NCI-H526 treated with DMSO at 0.1 percent for 48 hours (cell line): ENCODE measurements at regions not wholly inside any gene's neighbourhood (a gene's known extent, or its start where the extent isn't known, plus 50 kb on each side); places are given as distances from the start of the nearest gene placed in this dataset.

Experiments
- DNase-seq: peaks from one replicate; lab custom pipeline; 2025; lab: John Stamatoyannopoulos, UW

- no peak for DNase-seq
These were observed 160.0 kb downstream of the NDUFA10 start for GRCh38 chr2:239865059-239865639.

- no peak for DNase-seq
These were observed 160.7 kb downstream of the NDUFA10 start for GRCh38 chr2:239864247-239865058.

GRCh38 chr2:239862613-239863012, 162.5 kb downstream of the NDUFA10 start:
- no peak for DNase-seq

DNA sequence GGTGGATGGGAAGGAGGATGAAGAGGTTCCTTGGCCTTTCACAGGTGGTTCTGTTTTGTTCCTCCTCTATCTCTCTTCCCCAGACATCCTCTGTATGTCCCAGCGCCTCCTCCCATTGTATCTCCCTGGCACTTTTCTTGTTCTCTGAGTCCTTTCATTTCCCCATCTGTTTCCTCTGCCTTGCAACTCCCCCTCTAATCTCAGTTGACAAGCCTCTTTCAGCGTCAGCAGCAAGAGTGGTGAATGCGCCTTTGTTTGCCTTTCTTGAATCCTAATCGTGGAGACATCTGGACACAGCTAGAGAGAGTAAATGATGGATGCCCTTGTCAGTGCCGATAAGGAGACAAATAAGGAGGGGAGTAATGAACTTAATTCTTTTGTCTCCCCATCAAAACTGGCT, 167.0 kb downstream of the NDUFA10 start:
- DNase-seq, result no peak

DNA sequence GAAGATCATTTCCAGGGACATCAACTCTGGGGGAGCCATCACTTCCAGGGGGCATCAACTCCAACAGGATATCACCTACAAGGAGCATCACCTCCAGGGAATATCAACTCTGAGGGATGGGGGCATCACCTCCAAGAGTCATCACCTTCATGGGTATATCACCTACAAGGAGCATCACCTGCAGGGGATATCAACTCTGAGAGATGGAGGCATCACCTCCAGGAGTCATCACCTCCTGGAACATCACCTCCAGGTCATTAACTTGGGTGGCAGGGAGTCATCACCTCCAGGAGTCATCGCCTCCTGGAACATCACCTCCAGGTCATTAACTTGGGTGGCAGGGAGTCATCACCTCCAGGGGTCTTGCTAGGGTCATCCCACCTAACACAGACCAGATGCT, 167.6 kb downstream of the NDUFA10 start:
- no peak for DNase-seq

GRCh38 chr2:239856620-239857285, 168.4 kb downstream of the NDUFA10 start:
- no peak for DNase-seq

DNA sequence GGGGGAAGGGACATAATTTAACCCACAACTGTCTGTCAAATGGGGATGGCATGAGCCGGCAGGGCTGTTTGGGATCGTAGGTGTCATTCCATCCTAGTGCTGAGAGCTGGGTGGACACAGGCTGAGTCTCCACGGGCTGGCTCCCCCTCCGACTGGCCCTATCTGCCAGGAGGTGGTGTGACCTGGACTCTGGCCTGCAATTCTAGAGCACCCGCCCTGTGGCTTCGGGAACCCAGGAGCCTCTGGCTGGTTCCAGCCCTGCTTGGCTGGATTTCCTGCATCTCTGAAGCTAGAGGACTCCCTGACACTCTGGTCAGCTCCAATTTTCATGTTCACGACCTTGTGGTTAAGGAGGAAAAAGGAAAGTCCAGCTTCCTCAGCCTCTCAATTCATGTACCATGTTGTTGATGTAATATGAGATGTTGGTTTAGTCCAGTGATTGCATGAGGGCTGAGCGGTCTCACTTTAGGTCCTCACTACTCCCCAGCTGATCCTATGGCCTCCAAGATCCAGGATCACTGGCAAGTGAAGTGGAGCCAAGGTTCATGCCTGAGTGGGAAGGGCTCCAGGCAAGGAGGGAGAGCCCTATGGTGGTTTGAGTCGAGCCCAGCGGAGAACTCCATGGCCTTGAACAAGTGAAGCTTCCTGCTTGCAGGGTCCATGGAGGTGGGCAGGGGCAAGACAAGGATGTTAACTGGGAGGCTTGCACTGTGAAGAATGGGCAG, 169.1 kb downstream of the NDUFA10 start:
- DNase-seq, result no peak

GRCh38 chr2:239854596-239854995, 170.5 kb downstream of the NDUFA10 start:
- DNase-seq, result no peak

- DNase-seq, result no peak
These were observed 171.3 kb downstream of the NDUFA10 start for GRCh38 chr2:239853706-239854327.

DNA sequence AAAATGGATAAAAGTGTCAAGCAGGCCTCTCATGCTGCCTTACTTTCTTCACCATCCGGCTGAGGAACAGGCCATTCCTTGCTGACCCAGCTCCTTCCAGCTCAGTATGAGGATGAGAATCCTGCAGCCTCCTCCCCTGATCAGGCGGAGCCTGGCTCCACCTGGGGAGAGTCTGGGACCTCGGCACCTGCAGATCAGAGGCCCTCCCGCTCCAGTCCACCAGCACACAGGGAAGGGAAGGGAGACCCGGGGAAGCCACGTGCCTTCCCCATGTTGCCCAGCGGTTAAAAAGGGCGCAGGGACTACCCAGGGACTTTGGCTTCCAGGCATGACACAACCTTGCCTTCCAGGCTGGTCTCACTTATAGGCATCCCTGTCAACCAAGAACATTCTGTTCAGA, 172.0 kb downstream of the NDUFA10 start:
- no peak for DNase-seq

DNA sequence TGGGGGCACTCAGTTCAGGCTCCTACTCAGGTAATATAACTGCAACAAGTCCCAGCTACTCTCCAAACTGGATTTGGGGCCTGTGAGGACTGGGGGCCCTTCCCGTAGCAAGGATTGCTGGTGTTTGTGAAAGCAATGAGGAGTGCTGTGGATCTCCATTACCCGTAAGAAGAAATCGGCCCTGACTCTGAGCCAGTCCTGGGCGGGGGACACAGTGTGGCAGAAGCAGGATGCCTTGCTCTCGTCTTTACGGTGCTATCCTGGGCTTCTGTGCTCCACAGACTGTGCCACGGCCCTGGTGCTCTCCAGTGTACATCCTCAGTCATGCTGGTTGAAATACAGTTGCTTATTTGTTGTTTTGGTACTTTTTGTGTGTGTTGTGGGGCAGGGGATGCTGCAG, 172.9 kb downstream of the NDUFA10 start:
- DNase-seq, result no peak

DNA sequence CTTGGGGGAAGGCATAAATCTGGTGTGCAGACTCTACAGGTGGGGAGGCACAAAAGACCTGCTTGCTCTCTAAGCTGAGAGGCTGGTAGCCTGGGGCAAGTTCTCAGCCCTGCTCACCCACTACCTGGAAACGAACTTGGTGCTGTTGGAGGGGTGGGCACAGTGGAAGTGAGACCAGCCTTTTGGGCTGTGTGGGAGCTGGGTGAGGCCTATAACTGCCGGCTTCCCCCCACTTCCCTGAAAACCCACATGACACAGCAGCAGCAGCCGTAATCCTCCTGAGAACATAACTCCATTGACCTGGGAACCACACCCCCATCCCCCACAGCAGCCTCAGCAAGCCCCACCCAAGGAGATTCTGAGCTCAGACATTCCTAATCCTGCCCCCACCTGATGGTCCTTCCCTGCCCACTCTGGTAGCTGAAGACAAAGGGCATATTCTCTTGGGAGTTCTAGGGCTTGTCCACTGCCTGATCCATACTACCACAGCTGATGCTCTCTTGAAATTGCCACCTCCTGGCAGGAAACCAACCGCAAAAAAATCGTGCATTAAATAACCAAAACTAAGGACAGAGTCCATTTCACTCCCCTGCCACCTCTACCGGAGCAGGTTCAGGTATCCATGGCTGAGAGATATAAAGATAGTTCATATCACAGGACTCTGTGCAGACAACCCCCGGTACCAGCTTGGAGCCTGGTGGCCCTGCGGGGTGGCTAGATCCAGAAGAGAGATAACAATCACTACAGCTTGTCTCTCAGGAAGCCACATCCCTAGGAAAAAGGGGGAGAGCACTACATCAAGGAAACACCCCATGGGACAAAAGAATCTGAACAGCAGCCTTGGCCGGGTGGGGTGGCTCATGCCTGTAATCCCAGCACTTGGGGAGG, 178.1 kb downstream of the NDUFA10 start:
- no peak for DNase-seq

GRCh38 chr2:239845968-239846367, 179.2 kb downstream of the NDUFA10 start:
- no peak for DNase-seq

GRCh38 chr2:239839306-239839705, 185.8 kb downstream of the NDUFA10 start:
- no peak for DNase-seq

DNA sequence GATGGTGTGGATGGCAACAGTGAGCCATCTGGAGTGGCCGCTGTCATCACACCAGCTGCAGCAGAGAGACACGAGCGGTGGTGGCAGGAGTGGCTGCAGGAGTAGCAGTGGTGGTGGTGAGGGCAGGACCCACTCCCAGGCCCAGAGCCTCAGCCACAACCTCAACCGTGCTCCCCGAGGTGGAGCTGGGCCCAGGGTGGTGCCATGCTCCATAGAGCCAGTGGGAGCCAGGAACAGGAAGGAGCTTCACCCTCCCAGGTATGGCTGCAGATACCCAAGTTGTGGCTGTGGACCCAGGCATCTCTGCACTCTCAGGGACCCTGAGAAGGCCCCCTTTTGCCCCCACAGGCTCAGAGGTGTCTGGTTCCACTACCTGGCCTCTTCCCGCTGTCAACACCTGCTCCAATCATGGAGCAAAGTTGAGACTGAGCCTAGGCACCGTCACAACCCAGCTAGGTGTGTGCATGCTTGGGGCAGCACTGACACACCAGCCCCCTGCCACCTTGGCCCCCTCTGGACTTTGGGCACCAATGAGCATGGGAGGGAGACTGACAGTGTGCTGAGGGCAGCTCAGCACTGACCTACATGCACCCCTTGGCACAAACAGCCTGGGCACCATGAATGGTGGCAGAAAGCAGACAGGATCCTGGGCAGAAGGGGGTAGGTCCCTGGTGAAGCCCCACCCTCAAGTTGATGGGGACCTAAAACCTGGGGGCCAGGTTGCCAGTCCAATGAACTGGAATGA, 188.9 kb downstream of the NDUFA10 start:
- no peak for DNase-seq

GRCh38 chr2:239835056-239835455, 190.1 kb downstream of the NDUFA10 start:
- DNase-seq, result no peak

DNA sequence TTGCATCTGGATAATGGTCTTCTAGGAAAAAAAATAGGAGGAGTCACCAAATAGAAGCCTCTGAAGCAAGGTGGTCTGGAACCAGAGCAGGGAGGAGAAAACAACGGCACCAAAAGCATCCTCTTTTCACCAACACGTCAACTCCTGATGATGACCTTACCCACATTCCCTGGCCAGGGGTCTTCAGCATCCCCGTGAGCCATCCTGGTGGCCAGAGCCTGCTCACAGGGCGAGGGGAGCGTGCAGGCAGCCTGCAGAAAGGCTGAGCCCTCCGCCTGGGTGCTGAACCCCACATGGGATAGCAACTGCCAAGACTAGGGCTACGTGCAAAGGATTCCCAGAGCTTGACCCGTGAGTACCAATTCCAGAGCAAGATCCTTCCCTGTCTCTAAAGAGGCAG, 191.0 kb downstream of the NDUFA10 start:
- DNase-seq, result no peak

- no peak for DNase-seq
These were observed 191.7 kb downstream of the NDUFA10 start for GRCh38 chr2:239833269-239834109.

DNA sequence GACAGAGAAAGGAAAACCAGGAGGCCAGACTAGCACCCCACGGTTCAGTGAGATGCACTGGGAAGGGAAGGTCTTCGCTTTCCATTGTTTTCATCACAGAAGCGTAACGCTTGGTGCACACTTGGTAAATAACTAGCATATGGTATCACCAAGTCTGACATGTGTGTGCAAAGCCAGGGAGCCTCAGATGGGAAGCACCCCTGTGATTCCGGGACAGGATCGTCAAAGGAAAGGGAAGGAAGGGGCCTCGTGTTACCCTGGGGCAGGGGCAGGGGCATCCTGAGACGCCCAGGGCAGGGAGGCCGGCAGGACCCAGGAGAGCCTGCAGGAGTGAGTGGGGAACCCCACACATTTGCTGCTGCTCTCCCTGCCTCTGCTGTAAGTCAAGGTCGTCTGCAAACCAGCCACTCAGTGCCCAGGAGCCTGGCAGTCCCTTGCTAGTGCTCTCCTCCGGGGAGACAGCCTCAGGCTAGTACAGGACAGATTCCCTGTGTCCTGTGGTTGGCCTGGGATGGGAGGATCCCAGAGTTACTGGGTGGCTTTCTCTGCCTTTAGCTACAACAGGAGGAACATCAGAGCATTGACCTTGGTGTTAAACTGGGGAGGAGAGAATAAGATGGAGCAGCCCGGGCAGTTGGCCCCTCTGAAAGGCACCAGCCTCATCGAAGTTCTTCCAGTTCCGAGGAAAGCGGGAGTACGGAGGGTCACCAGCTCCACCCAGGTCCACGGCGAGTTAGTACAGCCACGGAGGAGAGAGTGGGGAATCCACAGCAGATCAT, 192.5 kb downstream of the NDUFA10 start:
- DNase-seq, result no peak
